HG02981 (cell line): ENCODE measurements at regions not wholly inside any gene's neighbourhood (a gene's known extent, or its start where the extent isn't known, plus 50 kb on each side); places are given as distances from the start of the nearest gene placed in this dataset.
"Not testable (repeated sequence)": the region's sequence is repeated elsewhere in the genome, so short reads cannot be mapped to it uniquely, and the experiment has no call there.

ENCODE experiments used
- ATAC-seq: cut with Tn5 transposase; IDR thresholded peaks from one replicate; pipeline ENCODE4 v1.9.1; 2021; ENCODE audit warnings: mild to moderate bottlenecking, moderate library complexity; ENCODE audit not compliant: unreplicated experiment

- no peak for ATAC-seq
Observed at GRCh38 chr10:91745090-91745831, 53.0 kb upstream of the TNKS2 start.

DNA sequence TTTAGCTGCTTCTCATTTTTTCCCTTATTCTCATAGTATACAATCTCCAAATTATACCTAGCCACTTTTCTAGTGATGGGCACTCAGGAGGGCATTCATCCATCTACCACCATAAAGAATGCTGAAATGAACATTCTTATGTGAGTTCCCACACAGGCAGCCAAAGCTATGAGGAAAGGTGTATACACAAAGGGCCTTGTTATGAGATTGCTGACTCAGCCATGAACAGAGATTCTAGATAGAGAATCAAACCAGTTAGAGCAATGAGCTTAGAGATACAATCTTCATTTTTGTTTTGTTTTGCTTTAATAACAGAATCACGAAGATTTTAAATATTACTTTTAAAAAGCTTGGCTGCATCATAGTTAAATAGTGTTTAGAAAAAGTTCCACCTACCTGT is 54.8 kb upstream of the TNKS2 start:
- no peak for ATAC-seq

- no peak for ATAC-seq
Observed at GRCh38 chr10:91742229-91742628, 56.0 kb upstream of the TNKS2 start.

DNA sequence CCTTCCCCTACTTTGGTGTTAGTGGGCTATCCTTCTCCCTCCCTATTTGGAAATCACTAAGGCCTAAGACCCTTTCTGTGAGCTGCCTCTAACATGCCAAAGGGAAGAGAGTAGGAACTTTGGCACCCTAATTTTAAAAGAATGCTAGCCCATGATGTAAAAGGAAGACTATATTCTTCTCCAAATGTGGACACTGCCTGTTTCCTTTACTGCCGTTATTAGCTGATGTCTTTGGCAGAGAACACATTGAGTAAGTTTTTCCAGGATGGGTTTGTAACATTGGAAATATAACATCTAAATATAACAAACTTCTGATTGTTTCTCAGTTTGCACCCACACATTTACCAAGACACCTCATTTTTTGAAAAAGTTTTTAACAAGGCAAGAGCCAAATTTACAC is 56.9 kb upstream of the TNKS2 start:
- no peak for ATAC-seq

DNA sequence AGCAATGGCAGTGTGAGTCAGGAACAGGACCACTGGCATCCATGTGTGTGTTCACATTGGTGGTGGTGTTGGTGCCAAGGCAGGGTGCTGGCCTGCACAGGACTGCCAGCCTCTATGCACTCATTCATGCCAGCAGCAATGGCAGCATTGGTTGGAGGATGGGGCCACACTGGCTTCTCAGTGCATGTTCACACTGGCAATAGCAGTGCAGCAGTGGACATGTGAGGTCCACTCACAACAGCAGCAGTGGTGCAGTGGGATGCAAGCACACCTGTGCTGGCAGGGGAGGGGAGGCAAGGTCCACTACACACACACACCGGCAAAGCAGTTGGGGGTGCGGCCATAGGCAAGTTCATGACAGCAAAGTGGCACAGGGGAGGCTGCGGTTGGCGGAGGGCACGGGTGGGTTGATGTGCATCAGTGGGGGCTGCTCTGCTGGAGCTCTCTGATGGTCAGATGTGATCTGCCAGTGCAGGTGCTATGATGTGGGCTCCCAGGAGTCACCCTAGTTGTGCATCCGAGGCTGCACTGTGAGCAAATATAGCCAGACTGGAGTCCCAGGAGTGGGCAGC is 57.8 kb upstream of the TNKS2 start:
- ATAC-seq: no peak

DNA sequence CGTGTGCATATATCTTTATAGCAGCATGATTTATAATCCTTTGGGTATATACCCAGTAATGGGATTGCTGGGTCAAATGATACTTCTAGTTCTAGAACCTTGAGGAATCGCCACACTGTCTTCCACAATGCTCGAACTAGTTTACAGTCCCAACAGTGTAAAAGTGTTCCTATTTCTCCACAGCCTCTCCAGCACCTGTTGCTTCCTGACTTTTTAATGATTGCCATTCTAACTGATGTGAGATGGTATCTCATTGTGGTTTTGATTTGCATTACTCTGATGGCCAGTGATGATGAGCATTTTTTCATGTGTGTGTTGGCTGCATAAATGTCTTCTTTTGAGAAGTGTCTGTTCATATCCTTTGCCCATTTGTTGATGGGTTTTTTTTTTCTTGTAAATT is 66.0 kb upstream of the TNKS2 start:
- ATAC-seq: not testable (repeated sequence)

DNA sequence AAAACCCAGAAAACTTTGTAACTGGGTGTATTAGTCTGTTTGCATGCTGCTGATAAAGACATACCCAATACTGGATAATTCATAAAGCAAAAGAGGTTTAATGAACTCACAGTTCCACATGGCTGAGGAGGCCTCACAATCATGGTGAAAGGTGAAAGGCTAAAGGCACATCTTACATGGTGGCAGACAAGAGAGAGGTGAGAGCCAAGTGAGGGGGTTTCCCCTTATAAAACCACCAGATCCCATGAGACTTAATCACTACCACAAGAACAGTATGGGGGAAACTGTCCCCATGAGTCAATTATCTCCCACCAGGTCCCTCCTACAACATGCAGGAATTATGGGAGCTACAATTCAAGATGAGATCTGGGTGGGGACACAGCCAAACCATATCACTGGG is 68.9 kb upstream of the TNKS2 start:
- ATAC-seq: not testable (repeated sequence)

DNA sequence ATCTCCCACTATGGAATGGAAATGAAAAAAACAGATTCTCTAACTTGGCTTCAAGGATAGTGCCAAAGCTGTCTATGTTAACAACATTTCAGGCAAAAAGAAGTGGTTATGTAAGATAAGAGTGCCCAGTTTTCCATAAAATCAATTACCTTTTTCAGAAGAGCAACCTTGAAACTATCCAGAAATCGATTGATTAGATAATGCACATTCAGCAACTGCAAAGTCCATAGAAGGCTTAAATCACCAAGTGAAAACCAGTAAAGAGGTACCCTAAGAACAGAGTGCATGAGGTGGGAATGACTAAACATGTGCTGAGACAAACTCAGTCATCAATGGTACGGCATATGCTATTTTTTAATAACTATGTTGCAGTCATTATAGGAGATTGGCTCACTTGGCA is 71.9 kb upstream of the TNKS2 start:
- ATAC-seq: no peak

GRCh38 chr10:91724933-91725332 is 73.3 kb upstream of the TNKS2 start:
- ATAC-seq: no peak

GRCh38 chr10:91713461-91714072 is 80.7 kb upstream of the PPP1R3C start:
- no peak for ATAC-seq

DNA sequence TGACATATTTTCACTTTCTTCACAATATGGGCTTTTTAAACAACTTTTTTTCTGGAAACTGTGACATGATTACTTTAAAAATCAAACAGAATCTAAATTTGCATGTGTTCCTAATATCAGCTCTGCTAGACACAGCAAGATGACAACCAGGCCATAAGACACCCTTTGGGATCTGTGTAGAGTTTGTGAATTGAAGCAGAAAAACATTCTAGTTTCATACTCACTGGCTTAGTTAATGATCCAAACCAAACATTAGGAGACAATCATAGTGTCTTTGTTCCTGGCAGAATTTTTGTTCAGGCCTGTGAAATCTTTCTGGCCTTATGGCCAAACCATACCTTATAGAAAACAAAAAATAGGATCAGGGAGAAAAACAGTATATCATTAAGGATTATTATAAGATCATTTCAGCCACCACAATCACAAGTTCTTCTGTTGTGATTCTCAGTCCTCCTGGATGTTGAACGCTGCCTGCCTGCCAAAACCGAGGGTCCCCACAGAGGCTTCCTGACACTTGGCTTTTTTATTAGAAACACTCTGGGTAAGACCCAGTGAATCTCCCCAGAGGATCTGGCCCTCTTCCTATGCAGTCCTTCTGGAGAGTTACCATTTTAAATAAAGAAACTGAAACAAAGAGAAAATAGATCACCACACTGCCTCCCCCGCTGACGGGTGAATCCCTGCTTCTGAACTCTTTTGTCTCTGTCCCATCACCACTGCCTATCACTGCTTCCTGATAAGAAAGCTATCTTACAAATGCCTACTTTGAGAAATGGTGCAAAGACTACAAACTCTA is 79.2 kb upstream of the PPP1R3C start:
- peak; percentile 71 for ATAC-seq

- no peak for ATAC-seq
Observed at GRCh38 chr10:91709394-91709798, 76.5 kb upstream of the PPP1R3C start.

DNA sequence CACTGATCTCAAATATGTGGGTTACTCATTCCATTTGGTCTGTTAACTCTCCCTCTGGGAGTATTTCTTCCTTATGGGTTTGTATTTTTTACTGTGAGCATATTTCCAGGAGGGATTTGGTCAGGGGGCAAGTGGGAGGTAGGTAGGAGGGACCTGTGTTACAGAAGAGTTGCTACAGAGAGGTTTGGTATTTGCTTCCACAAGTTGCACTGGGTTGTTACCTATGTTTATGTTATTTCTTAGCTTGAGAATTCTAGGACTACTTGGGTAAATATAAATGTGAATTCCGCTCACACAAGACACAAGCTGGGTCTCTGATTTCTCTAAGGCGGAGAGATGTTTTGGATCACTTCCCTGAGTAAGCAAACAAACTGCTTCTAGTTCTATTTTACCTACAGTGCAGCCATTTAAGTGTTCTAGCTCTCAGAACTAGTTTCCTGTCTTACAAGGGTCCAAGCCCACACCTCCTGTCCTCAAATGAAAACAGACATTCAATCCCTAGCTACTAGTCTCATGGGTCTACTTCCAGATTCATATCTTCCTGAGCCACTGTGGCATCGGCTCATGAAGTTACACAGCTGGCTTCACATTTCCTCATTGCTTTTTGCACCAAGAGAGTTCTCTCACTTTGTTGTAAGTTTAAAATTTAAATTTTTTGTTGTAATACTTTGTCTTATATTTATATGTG is 75.4 kb upstream of the PPP1R3C start:
- no peak for ATAC-seq

- no peak for ATAC-seq
Observed at GRCh38 chr10:91707236-91707635, 74.4 kb upstream of the PPP1R3C start.

DNA sequence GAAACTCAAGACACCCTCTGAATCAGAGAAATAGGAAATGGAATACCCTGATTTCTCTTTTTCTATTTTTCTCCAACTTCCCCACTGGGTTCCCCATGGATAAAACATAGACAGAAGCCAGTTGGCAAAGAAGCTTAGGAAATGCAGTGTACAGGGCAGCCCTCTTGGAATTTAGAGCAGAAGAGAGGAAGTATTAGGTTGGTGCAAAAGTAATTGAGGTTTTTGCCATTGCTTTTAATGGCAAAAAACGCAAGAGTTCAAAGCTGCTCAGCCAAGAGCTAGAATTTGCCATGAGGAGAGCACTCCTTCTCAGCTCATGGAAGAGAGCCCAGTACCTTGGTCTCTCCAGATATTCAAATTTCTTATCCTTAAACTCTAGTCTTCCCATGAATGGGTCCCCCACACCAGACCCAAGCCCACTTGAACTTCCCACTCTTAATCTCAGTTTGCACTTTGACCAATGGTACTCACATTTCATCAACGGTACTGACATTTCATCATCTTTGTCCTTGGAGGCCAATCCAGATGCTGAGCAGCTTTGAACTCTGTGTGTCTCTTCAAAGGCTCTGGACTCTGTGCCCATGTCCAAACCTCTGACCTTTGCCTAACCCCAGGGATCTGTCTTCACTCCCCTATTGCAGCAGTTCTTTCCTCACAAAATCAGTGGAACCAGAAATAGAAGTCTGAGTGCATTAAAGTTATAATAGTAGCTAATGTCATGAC is 73.2 kb upstream of the PPP1R3C start:
- no peak for ATAC-seq

GRCh38 chr10:91702620-91703019 is 69.7 kb upstream of the PPP1R3C start:
- no peak for ATAC-seq

GRCh38 chr10:91700788-91701444 is 68.0 kb upstream of the PPP1R3C start:
- ATAC-seq: no peak

- ATAC-seq: no peak
Observed at GRCh38 chr10:91700273-91700672, 67.4 kb upstream of the PPP1R3C start.

GRCh38 chr10:91698258-91698657 is 65.4 kb upstream of the PPP1R3C start:
- no peak for ATAC-seq
